NCI-H345 treated with DMSO at 0.1 percent for 48 hours (cell line): ENCODE measurements at regions not wholly inside any gene's neighbourhood (a gene's known extent, or its start where the extent isn't known, plus 50 kb on each side); places are given as distances from the start of the nearest gene placed in this dataset.

Source experiments
- DNase-seq: peaks from one replicate; lab custom pipeline; 2025; ENCODE audit not compliant: unreplicated experiment; lab: John Stamatoyannopoulos, UW

- peak; percentile 8 for DNase-seq
Observed at GRCh38 chrX:100512471-100512870, 72.3 kb upstream of the TNMD start.

- DNase-seq, result no peak
Observed at GRCh38 chrX:100494646-100495370, 84.7 kb upstream of the PCDH19 start.

- no peak for DNase-seq
Observed at GRCh38 chrX:100491174-100491573, 81.1 kb upstream of the PCDH19 start.

GRCh38 chrX:100487795-100488194 is 77.7 kb upstream of the PCDH19 start:
- DNase-seq, result no peak

GRCh38 chrX:100484971-100485370 is 74.9 kb upstream of the PCDH19 start:
- DNase-seq, result no peak

- DNase-seq, result no peak
Observed at GRCh38 chrX:100479329-100479728, 69.3 kb upstream of the PCDH19 start.

- no peak for DNase-seq
Observed at GRCh38 chrX:100478714-100479306, 68.7 kb upstream of the PCDH19 start.

- DNase-seq, result no peak
Observed at GRCh38 chrX:100477958-100478357, 67.9 kb upstream of the PCDH19 start.

GRCh38 chrX:100477467-100477866 is 67.4 kb upstream of the PCDH19 start:
- DNase-seq, result no peak
